ENCODE measurements at regions not wholly inside any gene's neighbourhood (a gene's known extent, or its start where the extent isn't known, plus 50 kb on each side); places are given as distances from the start of the nearest gene placed in this dataset.

GRCh38 chr13:32955881-32956594 lies 60.2 kb upstream of the KL start:
- no peaks in the 10 kb centered on the region for H3K36me3 ChIP-seq
- no peaks in the 10 kb centered on the region for H3K27me3 ChIP-seq
- TF ChIP-seq POLR2AphosphoS5 (IDR thresholded peaks at IDR 0.05) = no peak
- no peak for TF ChIP-seq POLR2A (IDR thresholded peaks at IDR 0.05)
- TF ChIP-seq EP300 (IDR thresholded peaks at IDR 0.05) = no peak
- TF ChIP-seq CTCF (IDR thresholded peaks at IDR 0.05) = no peak
- 89 to 92% methylated on average over 5 of the region's 5 CpGs for WGBS, 2 donors
- no peak overlapping the region for H3K4me3 ChIP-seq
- no peak for DNase-seq
- no peaks in the 10 kb centered on the region for H3K4me1 ChIP-seq
- no peaks in the 10 kb centered on the region for H3K9me3 ChIP-seq
- H3K27ac ChIP-seq = no peak overlapping the region
- intact Hi-C loops (cut with DNase I) = no loop called here

DNA sequence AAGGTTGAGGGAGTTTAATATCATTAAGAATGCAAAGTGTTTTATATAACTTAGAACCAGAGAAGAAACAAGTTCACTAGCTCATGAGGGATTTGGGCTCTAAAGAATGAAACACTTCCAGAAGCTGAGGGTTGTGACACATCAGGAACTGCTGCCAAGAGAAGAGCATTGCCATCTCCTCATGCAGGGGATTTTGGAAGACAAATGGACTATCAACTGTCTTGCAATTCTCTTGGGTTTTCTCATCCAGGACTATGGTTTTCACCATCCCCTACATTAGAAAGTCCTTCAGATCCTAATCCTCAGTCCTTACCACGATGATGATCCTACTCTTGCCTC lies 59.7 kb upstream of the KL start:
- Histone ChIP-seq H3K9me3 (no peaks in the 10 kb centered on the region), H3K27ac (no peak overlapping the region), H3K36me3 (no peaks in the 10 kb centered on the region), H3K4me3 (no peak overlapping the region), H3K4me1 (no peaks in the 10 kb centered on the region), H3K27me3 (no peaks in the 10 kb centered on the region)
- TF ChIP-seq CTCF (IDR thresholded peaks at IDR 0.05) (no peak), EP300 (IDR thresholded peaks at IDR 0.05) (no peak), POLR2A (IDR thresholded peaks at IDR 0.05) (no peak), POLR2AphosphoS5 (IDR thresholded peaks at IDR 0.05) (no peak)
- DNase-seq = no peak
- WGBS, 2 donors = 71 to 84% methylated on average over 1 of the region's 1 CpG
- intact Hi-C loops (cut with DNase I) = no loop called here

GRCh38 chr13:32960626-32961025 lies 55.6 kb upstream of the KL start:
- Histone ChIP-seq H3K27me3 (no peaks in the 10 kb centered on the region), H3K36me3 (no peaks in the 10 kb centered on the region), H3K27ac (no peak overlapping the region), H3K4me1 (no peaks in the 10 kb centered on the region), H3K4me3 (no peak overlapping the region), H3K9me3 (no peaks in the 10 kb centered on the region)
- intact Hi-C loops (cut with DNase I) = no loop called here
- 92 to 93% methylated on average over 4 of the region's 4 CpGs for WGBS, 2 donors
- no peak for DNase-seq
- TF ChIP-seq CTCF (IDR thresholded peaks at IDR 0.05) (no peak), EP300 (IDR thresholded peaks at IDR 0.05) (no peak), POLR2A (IDR thresholded peaks at IDR 0.05) (no peak), POLR2AphosphoS5 (IDR thresholded peaks at IDR 0.05) (no peak)

- Histone ChIP-seq H3K27ac (no peak overlapping the region), H3K27me3 (no peaks in the 10 kb centered on the region), H3K4me3 (no peak overlapping the region), H3K4me1 (no peaks in the 10 kb centered on the region), H3K36me3 (no peaks in the 10 kb centered on the region), H3K9me3 (no peaks in the 10 kb centered on the region)
- WGBS, 2 donors = 90 to 94% methylated on average over 1 of the region's 1 CpG
- DNase-seq = no peak
- intact Hi-C loops (cut with DNase I) = no loop called here
- TF ChIP-seq POLR2AphosphoS5 (IDR thresholded peaks at IDR 0.05) (no peak), EP300 (IDR thresholded peaks at IDR 0.05) (no peak)
Measured at GRCh38 chr13:32961724-32962123, 54.5 kb upstream of the KL start.

- H3K4me1 ChIP-seq = no peaks in the 10 kb centered on the region
- no peak for TF ChIP-seq POLR2AphosphoS5 (IDR thresholded peaks at IDR 0.05)
- TF ChIP-seq POLR2A (IDR thresholded peaks at IDR 0.05) = no peak
- no peak for TF ChIP-seq CTCF (IDR thresholded peaks at IDR 0.05)
- TF ChIP-seq EP300 (IDR thresholded peaks at IDR 0.05) = no peak
- WGBS, 2 donors = 86 to 89% methylated on average over 2 of the region's 2 CpGs
- DNase-seq = no peak
- H3K36me3 ChIP-seq = no peaks in the 10 kb centered on the region
- H3K4me3 ChIP-seq = no peak overlapping the region
- H3K9me3 ChIP-seq = no peaks in the 10 kb centered on the region
- no peak overlapping the region for H3K27ac ChIP-seq
- intact Hi-C loops (cut with DNase I) = no loop called here
- H3K27me3 ChIP-seq = no peaks in the 10 kb centered on the region
Measured at GRCh38 chr13:32962342-32962741, 53.9 kb upstream of the KL start.

All from sigmoid colon (tissue), 6 donors.